ENCODE measurements at regions not wholly inside any gene's neighbourhood (a gene's known extent, or its start where the extent isn't known, plus 50 kb on each side); places are given as distances from the start of the nearest gene placed in this dataset.
"Not testable (repeated sequence)": the region's sequence is repeated elsewhere in the genome, so short reads cannot be mapped to it uniquely, and the experiment has no call there.

DNA sequence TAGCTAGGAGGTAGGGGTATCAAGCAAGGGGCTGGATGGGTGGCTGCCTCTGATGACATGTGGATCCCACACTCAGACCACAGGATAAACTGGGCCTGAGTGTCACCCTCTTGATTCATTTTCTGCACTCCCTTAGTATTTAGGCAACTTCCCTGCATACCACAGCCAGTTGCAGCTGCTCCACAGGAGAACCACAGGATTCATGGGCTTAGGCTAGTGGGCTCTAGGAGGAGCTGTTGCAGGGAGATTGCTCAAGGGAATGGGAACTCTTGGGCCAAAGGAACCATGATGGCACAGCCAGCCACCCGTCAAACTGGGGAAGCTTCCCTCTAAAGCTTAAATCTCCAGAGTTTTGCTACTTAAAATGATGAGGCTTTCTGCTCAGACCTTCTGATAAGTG, 269.7 kb upstream of the ASIC2 start:
- DNase-seq (ENCODE audit: low read depth, low spot score): no peak

- DNase-seq (ENCODE audit: low read depth, low spot score): no peak
These were observed 271.1 kb upstream of the ASIC2 start for GRCh38 chr17:33564146-33564545.

GRCh38 chr17:33567223-33567622, 274.1 kb upstream of the ASIC2 start:
- no peak for DNase-seq (ENCODE audit: low read depth, low spot score)

DNA sequence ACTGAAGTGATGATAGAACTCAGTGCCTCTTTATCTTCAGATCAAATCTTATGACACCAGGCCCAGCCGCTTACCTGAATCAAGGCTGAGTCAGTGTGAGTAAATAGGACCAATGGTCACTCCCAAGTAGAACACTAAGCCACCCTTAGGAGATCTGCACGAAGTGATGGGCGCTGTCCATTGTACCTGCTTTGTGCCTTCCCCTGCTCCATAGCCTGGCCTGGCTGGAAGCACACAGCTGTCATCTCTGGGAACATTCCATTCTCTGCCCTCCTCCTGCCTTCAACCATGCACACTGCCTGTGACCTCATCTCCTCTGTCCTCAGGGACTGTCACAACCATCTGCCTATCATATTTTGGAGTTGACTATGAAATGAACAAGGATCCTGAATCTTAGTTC, 279.5 kb upstream of the ASIC2 start:
- no peak for DNase-seq (ENCODE audit: low read depth, low spot score)

DNA sequence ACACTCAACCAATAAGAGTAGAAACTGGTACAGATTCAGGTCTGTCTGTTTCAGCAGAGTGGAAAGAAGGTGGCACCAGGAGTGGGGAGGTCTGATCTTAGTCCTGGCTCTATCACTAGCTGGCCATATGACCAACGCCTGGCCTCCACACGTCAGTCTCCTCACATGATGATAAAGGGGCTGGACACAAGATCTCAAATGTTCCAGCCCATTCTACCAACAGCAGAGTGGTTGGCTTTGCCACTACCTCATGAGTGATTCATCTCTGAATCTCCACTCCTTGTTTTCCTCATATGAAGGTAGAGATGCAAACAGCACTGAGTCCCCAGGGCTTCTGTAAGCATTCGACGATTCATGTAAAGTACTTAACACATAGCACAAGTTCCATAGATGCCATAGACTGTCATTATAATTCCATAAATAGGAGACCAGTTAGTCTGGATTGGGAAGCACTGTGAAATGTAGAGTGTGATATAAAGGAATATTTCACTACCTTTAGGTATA, 281.9 kb upstream of the ASIC2 start:
- no peak for DNase-seq (ENCODE audit: low read depth, low spot score)

DNA sequence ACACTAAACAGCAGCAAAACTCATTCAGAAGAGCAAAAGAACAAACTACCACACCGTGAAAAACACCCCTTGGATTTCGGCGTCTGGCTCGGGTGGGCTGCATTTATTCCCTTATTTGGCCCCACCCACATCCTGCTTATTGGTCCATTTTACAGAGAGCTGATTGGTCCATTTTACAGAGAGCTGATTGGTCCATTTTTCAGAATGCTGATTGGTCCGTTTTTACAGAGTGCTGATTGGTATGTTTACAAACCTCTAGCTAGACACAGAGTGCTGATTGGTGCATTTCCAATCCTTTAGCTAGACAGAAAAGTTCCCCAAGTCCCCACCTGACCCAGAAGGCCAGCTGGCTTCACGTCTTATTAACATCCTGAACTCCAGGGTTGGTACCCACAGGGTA, 286.6 kb upstream of the ASIC2 start:
- not testable (repeated sequence) for DNase-seq (ENCODE audit: low read depth, low spot score)

DNA sequence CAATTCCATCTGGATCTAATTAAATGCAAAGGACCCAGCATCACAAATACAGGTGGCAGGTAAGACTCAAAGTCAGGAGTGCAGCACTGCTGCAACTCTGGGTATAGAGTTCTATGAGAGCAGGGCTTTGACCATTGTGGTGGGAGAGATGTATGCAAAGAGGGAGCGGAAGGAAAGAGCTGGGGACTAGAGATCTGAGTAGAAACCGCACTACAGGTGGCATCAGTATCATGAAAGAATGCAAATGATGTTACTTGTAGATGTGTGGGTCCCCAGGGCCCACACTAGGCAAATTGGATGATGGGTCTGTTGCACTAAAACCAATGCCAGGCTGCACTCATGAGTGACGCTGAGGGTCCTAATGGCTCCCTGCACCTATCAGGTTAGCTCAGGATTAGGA, 287.1 kb upstream of the ASIC2 start:
- no peak for DNase-seq (ENCODE audit: low read depth, low spot score)

- no peak for DNase-seq (ENCODE audit: low read depth, low spot score)
These were observed 289.6 kb upstream of the ASIC2 start for GRCh38 chr17:33582661-33583060.

GRCh38 chr17:33583518-33584417, 290.7 kb upstream of the ASIC2 start:
- no peak for DNase-seq (ENCODE audit: low read depth, low spot score)

DNA sequence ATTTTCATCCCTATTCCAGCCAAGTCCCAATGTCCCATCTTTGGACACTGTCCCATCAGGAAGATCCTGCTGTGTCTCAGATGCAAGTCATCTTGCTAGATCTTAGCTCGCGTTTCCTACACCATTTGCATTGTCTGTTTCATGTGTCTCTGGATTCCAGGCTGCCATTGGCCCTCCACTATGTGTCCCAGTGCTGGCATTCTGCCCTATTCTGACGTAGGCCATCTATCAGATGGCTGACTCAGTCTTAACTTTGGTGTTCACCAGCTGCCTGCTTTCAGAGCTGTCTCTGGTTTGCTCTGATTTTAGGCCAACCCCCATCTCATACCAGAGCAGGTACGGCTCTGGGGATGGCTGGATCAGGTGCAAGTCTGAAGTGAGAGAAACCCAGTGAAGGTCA, 300.9 kb upstream of the ASIC2 start:
- DNase-seq (ENCODE audit: low read depth, low spot score): no peak

GRCh38 chr17:33595828-33596227, 302.7 kb upstream of the ASIC2 start:
- DNase-seq (ENCODE audit: low read depth, low spot score): no peak

GRCh38 chr17:33596899-33597298, 303.8 kb upstream of the ASIC2 start:
- no peak for DNase-seq (ENCODE audit: low read depth, low spot score)

- DNase-seq (ENCODE audit: low read depth, low spot score): no peak
These were observed 305.7 kb upstream of the ASIC2 start for GRCh38 chr17:33598797-33599196.

DNA sequence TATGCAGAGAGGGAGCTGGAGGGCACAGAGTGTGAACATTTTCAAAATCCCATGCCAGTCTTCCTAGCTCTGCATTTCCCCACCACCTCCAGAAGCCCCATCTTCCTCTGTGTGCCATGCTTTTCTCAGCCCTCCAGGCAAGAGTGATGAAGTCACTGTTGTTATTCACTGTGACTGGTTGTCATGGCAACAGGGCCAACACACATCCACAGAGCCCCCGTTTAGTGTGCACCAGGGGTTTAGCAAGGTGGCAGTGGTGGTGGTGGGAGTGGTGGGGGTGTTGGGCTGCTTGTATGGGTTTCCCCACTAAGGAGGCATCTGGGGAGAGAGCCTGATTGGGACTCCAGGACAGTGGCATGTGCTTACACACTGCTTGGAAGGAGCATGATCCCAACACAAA, 309.9 kb upstream of the ASIC2 start:
- no peak for DNase-seq (ENCODE audit: low read depth, low spot score)

DNA sequence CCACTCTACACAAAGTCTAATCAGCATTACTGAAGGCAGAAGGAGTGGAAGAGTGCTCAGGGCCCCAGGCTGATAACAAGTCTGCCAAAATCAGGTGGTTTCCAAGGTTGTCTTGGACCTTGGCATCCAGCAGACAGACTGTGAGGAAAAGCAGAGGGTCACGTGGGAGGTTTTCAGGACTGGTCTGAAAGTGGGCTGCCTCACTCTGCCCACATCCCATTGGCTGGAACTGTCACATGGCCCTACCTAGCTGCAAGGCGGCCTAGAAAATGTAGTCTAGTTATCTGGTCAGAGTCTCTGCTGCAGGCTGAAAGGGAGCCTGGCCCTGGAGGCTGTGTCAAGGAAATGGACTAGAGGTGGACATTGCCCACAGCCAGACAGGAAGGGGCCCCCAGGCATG, 310.7 kb upstream of the ASIC2 start:
- DNase-seq (ENCODE audit: low read depth, low spot score): no peak

DNA sequence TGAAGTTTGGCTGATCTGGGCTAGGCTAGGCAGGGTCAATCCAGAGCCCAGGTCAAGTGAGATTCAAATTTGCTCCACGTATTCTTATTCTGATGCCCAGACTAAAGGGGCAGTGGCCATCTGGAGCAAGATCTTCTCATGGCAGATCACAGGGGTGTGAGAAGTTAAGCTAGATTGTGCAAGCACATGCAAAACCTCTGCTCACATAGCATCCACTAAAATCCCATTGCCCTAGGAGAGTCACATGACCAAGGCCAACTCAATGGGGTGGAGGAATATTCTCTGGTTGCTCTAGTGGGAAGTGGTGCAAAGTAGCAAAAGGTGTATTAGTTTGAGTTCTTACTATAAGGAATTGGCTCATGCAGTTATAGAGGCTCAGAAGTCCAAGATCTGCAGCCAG, 318.4 kb upstream of the ASIC2 start:
- no peak for DNase-seq (ENCODE audit: low read depth, low spot score)

GRCh38 chr17:33615861-33616260, 322.8 kb upstream of the ASIC2 start:
- no peak for DNase-seq (ENCODE audit: low read depth, low spot score)

GRCh38 chr17:33623841-33624240, 330.7 kb upstream of the ASIC2 start:
- DNase-seq (ENCODE audit: low read depth, low spot score): no peak

- DNase-seq (ENCODE audit: low read depth, low spot score): no peak
These were observed 335.6 kb upstream of the ASIC2 start for GRCh38 chr17:33628500-33629346.

DNA sequence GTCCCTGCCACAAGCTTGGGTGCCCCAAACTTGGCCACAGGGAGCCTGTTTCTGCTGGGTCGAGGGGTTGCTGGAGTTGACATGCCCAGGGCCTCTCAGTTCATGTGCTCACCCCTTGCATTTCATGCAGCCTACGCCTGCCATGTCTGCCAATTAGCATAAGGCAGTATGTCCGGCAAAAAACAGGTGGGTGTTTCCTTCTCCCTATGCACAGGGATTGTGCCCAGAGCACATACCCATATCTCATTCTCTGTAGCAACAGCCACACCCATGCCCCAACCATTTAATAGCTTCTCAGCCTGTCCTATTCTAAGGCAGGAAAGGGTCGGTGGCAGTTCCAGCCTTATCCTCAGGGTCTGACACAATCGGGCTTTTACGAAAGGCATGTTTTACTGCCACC, 340.4 kb upstream of the ASIC2 start:
- no peak for DNase-seq (ENCODE audit: low read depth, low spot score)

GRCh38 chr17:33637534-33637933, 344.4 kb upstream of the ASIC2 start:
- DNase-seq (ENCODE audit: low read depth, low spot score): no peak

DNA sequence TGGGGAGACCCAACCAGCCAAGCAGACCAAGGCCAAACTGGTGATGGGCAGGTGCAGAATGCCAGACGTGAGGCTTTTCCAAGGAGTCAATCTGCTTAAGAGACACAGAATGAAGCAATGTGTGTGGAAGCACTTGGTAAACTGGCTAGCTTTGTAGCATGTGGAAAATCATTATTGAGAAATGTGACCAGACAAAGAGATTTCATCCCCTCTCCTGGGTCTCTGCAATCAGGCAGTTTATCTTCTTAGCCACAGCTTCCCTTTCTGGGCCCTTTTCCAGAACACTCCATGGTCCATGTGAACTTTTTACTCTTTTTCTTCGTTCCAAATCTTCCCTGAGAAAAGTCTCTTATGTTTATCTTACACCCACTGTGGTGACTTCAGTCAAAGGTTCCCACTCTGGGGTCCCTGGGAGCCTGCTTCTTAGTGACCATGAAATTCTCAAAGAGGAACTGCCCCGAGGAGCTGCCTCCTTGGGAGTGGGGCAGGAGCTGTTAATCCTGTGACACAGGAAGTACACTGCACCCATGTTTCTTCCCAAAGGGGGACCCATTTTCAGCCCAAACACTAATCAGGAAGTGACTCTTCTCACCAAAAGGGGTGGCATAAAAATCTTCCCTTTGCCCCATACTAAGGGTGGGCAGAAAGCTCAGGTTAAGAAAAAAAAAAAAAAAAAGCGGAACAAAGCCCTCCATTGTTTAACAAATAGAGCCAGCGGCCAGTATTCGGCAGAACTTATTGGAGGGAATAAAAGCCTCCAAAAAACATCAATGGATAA, 346.2 kb upstream of the ASIC2 start:
- no peak for DNase-seq (ENCODE audit: low read depth, low spot score)

All from brain pericyte (primary cell).